ENCODE measurements at regions not wholly inside any gene's neighbourhood (a gene's known extent, or its start where the extent isn't known, plus 50 kb on each side); places are given as distances from the start of the nearest gene placed in this dataset.

- 86 to 97% (median 93%) methylated on average over 6 to 8 of the region's 8 CpGs for WGBS, 4 donors
- intact Hi-C loops (cut with DNase I), result loop anchor here in 3 of 10 donors (5.0 kb wide), 2 partner anchors 49 to 221 kb away; no protein-coding TSS in a partner anchor
- ATAC-seq, result no peak
These were observed 265.1 kb upstream of the ZNF32 start for GRCh38 chr10:43913676-43914235.

GRCh38 chr10:43912469-43912868 lies 263.8 kb upstream of the ZNF32 start:
- no peak for ATAC-seq
- H3K27me3 ChIP-seq, result no peaks in the 10 kb centered on the region
- TF ChIP-seq POLR2A (IDR thresholded peaks at IDR 0.05) (no peak), CTCF (IDR thresholded peaks at IDR 0.05) (no peak)
- WGBS, 4 donors, result 92 to 97% (median 95%) methylated on average over 3 of the region's 3 CpGs
- no peak overlapping the region for H3K4me3 ChIP-seq
- no peak for DNase-seq
- H3K36me3 ChIP-seq, result no peaks in the 10 kb centered on the region
- peaks cover 0 to 8% (median 0%) of the 10 kb centered on the region in 12 donors for H3K9me3 ChIP-seq
- H3K27ac ChIP-seq, result peak overlapping the region in 3 of 12 donors; percentile 82 to 94 (median 90)
- H3K4me1 ChIP-seq, result peaks cover 4 to 32% (median 19%) of the 10 kb centered on the region in 12 donors
- intact Hi-C loops (cut with DNase I), result loop anchor here in 3 of 10 donors (5.0 kb wide), 2 partner anchors 50 to 220 kb away; no protein-coding TSS in a partner anchor

More at GRCh38 chr10:43913676-43914235, 265.1 kb upstream of the ZNF32 start:
- no peak for TF ChIP-seq CTCF (IDR thresholded peaks at IDR 0.05)
- no peak for TF ChIP-seq POLR2A (IDR thresholded peaks at IDR 0.05)
- Histone ChIP-seq H3K4me3 (no peak overlapping the region), H3K9me3 (peaks cover 0 to 8% (median 0%) of the 10 kb centered on the region in 12 donors), H3K36me3 (no peaks in the 10 kb centered on the region), H3K27me3 (no peaks in the 10 kb centered on the region), H3K27ac (no peak overlapping the region), H3K4me1 (peaks cover 4 to 29% (median 19%) of the 10 kb centered on the region in 12 donors)
- DNase-seq, result no peak

DNA sequence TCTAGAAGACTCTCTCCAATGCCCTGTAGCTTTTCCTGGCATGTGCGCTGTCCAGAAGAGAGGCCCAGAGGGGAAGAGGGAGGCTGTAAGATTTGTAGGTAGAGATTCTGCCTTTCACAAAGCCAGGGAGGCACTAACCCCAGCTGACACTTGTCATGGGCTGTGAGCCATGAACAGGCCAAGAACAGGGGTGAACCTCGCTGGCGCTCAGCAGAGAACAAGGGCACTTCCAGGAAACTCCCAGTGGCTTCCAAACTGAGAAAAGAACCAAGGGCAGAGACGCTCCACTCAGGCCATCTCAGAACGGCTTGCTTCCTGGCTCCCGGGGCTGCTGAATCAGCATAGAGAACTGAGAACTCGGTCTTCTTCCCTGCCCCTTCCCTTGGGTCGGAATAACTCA lies 257.8 kb upstream of the ZNF32 start:
- Histone ChIP-seq H3K4me1 (peaks cover 9 to 56% (median 33%) of the 10 kb centered on the region in 12 donors), H3K9me3 (no peaks in the 10 kb centered on the region), H3K4me3 (no peak overlapping the region), H3K36me3 (no peaks in the 10 kb centered on the region), H3K27me3 (no peaks in the 10 kb centered on the region), H3K27ac (peak overlapping the region; percentile 47 to 79 (median 58))
- WGBS, 4 donors, result 29 to 38% (median 30%) methylated on average over 8 of the region's 8 CpGs
- intact Hi-C loops (cut with DNase I), result loop anchor here in 4 of 10 donors (5.0 to 10.0 kb wide), 5 partner anchors 39 to 478 kb away; partner anchors contain the start of gene CXCL12 (in 1 of the 4)
- DNase-seq, result peak in 2 of 5 donors; percentile 32 to 46
- peak in 3 of 4 donors; percentile 12 to 31 (median 30) for ATAC-seq
- no peak for TF ChIP-seq POLR2A (IDR thresholded peaks at IDR 0.05)
- TF ChIP-seq CTCF (IDR thresholded peaks at IDR 0.05), result no peak

- peaks cover 9 to 47% (median 26%) of the 10 kb centered on the region in 12 donors for H3K4me1 ChIP-seq
- no peak overlapping the region for H3K4me3 ChIP-seq
- H3K27ac ChIP-seq, result peak overlapping the region; percentile 47 to 79 (median 58)
- no peaks in the 10 kb centered on the region for H3K27me3 ChIP-seq
- ATAC-seq (peak; percentile 52 to 70 (median 68)), DNase-seq (peak in 4 of 5 donors; percentile 72 to 80 (median 74))
- H3K9me3 ChIP-seq, result no peaks in the 10 kb centered on the region
- H3K36me3 ChIP-seq, result no peaks in the 10 kb centered on the region
- WGBS, 4 donors, result 40 to 55% (median 44%) methylated on average over 10 of the region's 10 CpGs
- TF ChIP-seq CTCF (IDR thresholded peaks at IDR 0.05) (no peak), POLR2A (IDR thresholded peaks at IDR 0.05) (no peak)
- intact Hi-C loops (cut with DNase I), result loop anchor here in 4 of 10 donors (5.0 to 10.0 kb wide), 5 partner anchors 38 to 479 kb away; partner anchors contain the start of gene CXCL12 (in 1 of the 4)
These were observed 257.0 kb upstream of the ZNF32 start for GRCh38 chr10:43905512-43906236.
